ENCODE measurements at regions not wholly inside any gene's neighbourhood (a gene's known extent, or its start where the extent isn't known, plus 50 kb on each side); places are given as distances from the start of the nearest gene placed in this dataset.
"Not testable (repeated sequence)": the region's sequence is repeated elsewhere in the genome, so short reads cannot be mapped to it uniquely, and the experiment has no call there.

- H3K27me3 ChIP-seq (ENCODE audit: control insufficient read depth in 3 of 3, insufficient read depth in 3 of 3, low read depth in 1 of 3, low read length in 3 of 3), result no peaks in the 10 kb centered on the region
- H2AFZ ChIP-seq (ENCODE audit: low read length), result no peak overlapping the region
- no peak overlapping the region for H2BK15ac ChIP-seq (ENCODE audit: low read length)
- no peak overlapping the region for H2BK5ac ChIP-seq (ENCODE audit: low read length)
- peaks cover 2 to 5% of the 10 kb centered on the region in 2 donors for H3K9me3 ChIP-seq (replicated peaks in 1 of 2; ENCODE audit: control insufficient read depth in 2 of 2, insufficient read depth in 1 of 2, low read depth in 1 of 2, low read length in 2 of 2)
- H3K4me2 ChIP-seq (ENCODE audit: insufficient read depth, low read length, poor library complexity, severe bottlenecking), result no peak overlapping the region
- no peak overlapping the region for H4K91ac ChIP-seq (ENCODE audit: low read depth, low read length, poor library complexity)
- no peaks in the 10 kb centered on the region for H3K4me1 ChIP-seq (ENCODE audit: control insufficient read depth in 2 of 2, insufficient read depth in 1 of 2, low read depth in 1 of 2, low read length in 2 of 2)
- H3K18ac ChIP-seq (ENCODE audit: low read length), result no peak overlapping the region
- H2AK5ac ChIP-seq (ENCODE audit: low read depth, low read length), result no peak overlapping the region
- H3K79me1 ChIP-seq (ENCODE audit: low read depth, low read length), result no peaks in the 10 kb centered on the region
- H3K4ac ChIP-seq (ENCODE audit: low read length), result no peak overlapping the region
- no peaks in the 10 kb centered on the region for H3K36me3 ChIP-seq (replicated peaks in 1 of 2; ENCODE audit: control insufficient read depth in 2 of 2, insufficient read depth in 2 of 2, low read length in 2 of 2)
- H2BK12ac ChIP-seq (ENCODE audit: low read length), result no peak overlapping the region
- no peak for DNase-seq (ENCODE audit: low spot score)
- no CpG with 5 or more reads among the region's 2 CpGs for WGBS, 2 donors (ENCODE audit: extremely low coverage in 2 of 2, insufficient read length in 2 of 2, insufficient replicate concordance in 1 of 2)
- H4K8ac ChIP-seq (ENCODE audit: low read depth, low read length), result no peak overlapping the region
- no peak overlapping the region for H3K9ac ChIP-seq (ENCODE audit: low read depth, low read length, poor library complexity)
- H2BK120ac ChIP-seq (ENCODE audit: low read depth, low read length), result no peak overlapping the region
- no peak overlapping the region for H3K23ac ChIP-seq (ENCODE audit: low read depth, low read length, poor library complexity)
- H3K14ac ChIP-seq (ENCODE audit: low read length), result no peak overlapping the region
- H3K4me3 ChIP-seq (ENCODE audit: low read length in 2 of 2), result no peak overlapping the region
- H3K27ac ChIP-seq (replicated peaks; ENCODE audit: low read length), result no peak overlapping the region
These were observed 453.9 kb upstream of the DDX18 start for GRCh38 chr2:117360586-117360985.

- DNase-seq (ENCODE audit: low spot score), result no peak
- H3K23ac ChIP-seq (ENCODE audit: low read depth, low read length, poor library complexity), result no peak overlapping the region
- H3K18ac ChIP-seq (ENCODE audit: low read length), result no peak overlapping the region
- no peaks in the 10 kb centered on the region for H3K27me3 ChIP-seq (ENCODE audit: control insufficient read depth in 3 of 3, insufficient read depth in 3 of 3, low read depth in 1 of 3, low read length in 3 of 3)
- no peak overlapping the region for H2BK5ac ChIP-seq (ENCODE audit: low read length)
- no peaks in the 10 kb centered on the region for H3K4me1 ChIP-seq (ENCODE audit: control insufficient read depth in 2 of 2, insufficient read depth in 1 of 2, low read depth in 1 of 2, low read length in 2 of 2)
- H2AFZ ChIP-seq (ENCODE audit: low read length), result no peak overlapping the region
- no peak overlapping the region for H4K91ac ChIP-seq (ENCODE audit: low read depth, low read length, poor library complexity)
- H3K4me2 ChIP-seq (ENCODE audit: insufficient read depth, low read length, poor library complexity, severe bottlenecking), result no peak overlapping the region
- no peak overlapping the region for H4K8ac ChIP-seq (ENCODE audit: low read depth, low read length)
- no peaks in the 10 kb centered on the region for H3K79me1 ChIP-seq (ENCODE audit: low read depth, low read length)
- H2BK15ac ChIP-seq (ENCODE audit: low read length), result no peak overlapping the region
- H3K9me3 ChIP-seq (replicated peaks in 1 of 2; ENCODE audit: control insufficient read depth in 2 of 2, insufficient read depth in 1 of 2, low read depth in 1 of 2, low read length in 2 of 2), result no peaks in the 10 kb centered on the region
- no peak overlapping the region for H2AK5ac ChIP-seq (ENCODE audit: low read depth, low read length)
- no CpG with 5 or more reads among the region's 4 CpGs for WGBS, 2 donors (ENCODE audit: extremely low coverage in 2 of 2, insufficient read length in 2 of 2, insufficient replicate concordance in 1 of 2)
- H3K9ac ChIP-seq (ENCODE audit: low read depth, low read length, poor library complexity), result no peak overlapping the region
- H3K27ac ChIP-seq (replicated peaks; ENCODE audit: low read length), result no peak overlapping the region
- H3K36me3 ChIP-seq (replicated peaks in 1 of 2; ENCODE audit: control insufficient read depth in 2 of 2, insufficient read depth in 2 of 2, low read length in 2 of 2), result no peaks in the 10 kb centered on the region
- H2BK12ac ChIP-seq (ENCODE audit: low read length), result no peak overlapping the region
- H3K14ac ChIP-seq (ENCODE audit: low read length), result no peak overlapping the region
- H2BK120ac ChIP-seq (ENCODE audit: low read depth, low read length), result no peak overlapping the region
- no peak overlapping the region for H3K4ac ChIP-seq (ENCODE audit: low read length)
- H3K4me3 ChIP-seq (ENCODE audit: low read length in 2 of 2), result no peak overlapping the region
These were observed 435.8 kb upstream of the DDX18 start for GRCh38 chr2:117378653-117379052.

DNA sequence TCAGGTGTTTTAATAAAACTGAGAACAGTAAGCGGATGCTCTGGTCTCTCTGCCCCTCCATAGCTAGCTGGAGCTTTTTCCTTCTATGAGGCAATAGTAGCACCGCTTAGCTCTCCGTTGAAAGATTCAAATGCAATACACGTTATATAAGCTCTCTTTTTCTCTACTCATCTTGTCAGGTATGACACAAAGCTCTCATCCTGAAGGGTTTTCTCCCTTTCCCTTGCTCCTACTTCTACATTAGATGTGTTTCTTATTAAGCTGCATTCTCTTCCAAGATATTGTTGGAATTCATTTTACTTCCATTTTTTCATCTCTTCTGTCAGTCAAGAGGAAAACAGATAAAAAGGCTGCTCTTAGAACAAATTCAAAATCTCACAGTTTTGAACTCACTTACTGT lies 434.6 kb upstream of the DDX18 start:
- no peak overlapping the region for H3K4ac ChIP-seq (ENCODE audit: low read length)
- no peak for DNase-seq (ENCODE audit: low spot score)
- no peak overlapping the region for H3K4me3 ChIP-seq (ENCODE audit: low read length in 2 of 2)
- no peaks in the 10 kb centered on the region for H3K27me3 ChIP-seq (ENCODE audit: control insufficient read depth in 3 of 3, insufficient read depth in 3 of 3, low read depth in 1 of 3, low read length in 3 of 3)
- no peak overlapping the region for H3K4me2 ChIP-seq (ENCODE audit: insufficient read depth, low read length, poor library complexity, severe bottlenecking)
- no peak overlapping the region for H2BK12ac ChIP-seq (ENCODE audit: low read length)
- no peaks in the 10 kb centered on the region for H3K79me1 ChIP-seq (ENCODE audit: low read depth, low read length)
- no peaks in the 10 kb centered on the region for H3K4me1 ChIP-seq (ENCODE audit: control insufficient read depth in 2 of 2, insufficient read depth in 1 of 2, low read depth in 1 of 2, low read length in 2 of 2)
- no peak overlapping the region for H3K18ac ChIP-seq (ENCODE audit: low read length)
- H2AFZ ChIP-seq (ENCODE audit: low read length), result no peak overlapping the region
- no peak overlapping the region for H4K91ac ChIP-seq (ENCODE audit: low read depth, low read length, poor library complexity)
- H3K23ac ChIP-seq (ENCODE audit: low read depth, low read length, poor library complexity), result no peak overlapping the region
- no peak overlapping the region for H3K9ac ChIP-seq (ENCODE audit: low read depth, low read length, poor library complexity)
- H3K36me3 ChIP-seq (replicated peaks in 1 of 2; ENCODE audit: control insufficient read depth in 2 of 2, insufficient read depth in 2 of 2, low read length in 2 of 2), result no peaks in the 10 kb centered on the region
- no peak overlapping the region for H3K14ac ChIP-seq (ENCODE audit: low read length)
- no peaks in the 10 kb centered on the region for H3K9me3 ChIP-seq (replicated peaks in 1 of 2; ENCODE audit: control insufficient read depth in 2 of 2, insufficient read depth in 1 of 2, low read depth in 1 of 2, low read length in 2 of 2)
- H3K27ac ChIP-seq (replicated peaks; ENCODE audit: low read length), result no peak overlapping the region
- no peak overlapping the region for H2BK15ac ChIP-seq (ENCODE audit: low read length)
- WGBS, 2 donors (ENCODE audit: extremely low coverage in 2 of 2, insufficient read length in 2 of 2, insufficient replicate concordance in 1 of 2), result no CpG with 5 or more reads among the region's 4 CpGs
- no peak overlapping the region for H4K8ac ChIP-seq (ENCODE audit: low read depth, low read length)
- H2BK5ac ChIP-seq (ENCODE audit: low read length), result no peak overlapping the region
- no peak overlapping the region for H2BK120ac ChIP-seq (ENCODE audit: low read depth, low read length)
- no peak overlapping the region for H2AK5ac ChIP-seq (ENCODE audit: low read depth, low read length)

- not testable (repeated sequence) for H3K36me3 ChIP-seq (replicated peaks in 1 of 2; ENCODE audit: control insufficient read depth in 2 of 2, insufficient read depth in 2 of 2, low read length in 2 of 2); H4K8ac ChIP-seq (ENCODE audit: low read depth, low read length); H3K27ac ChIP-seq (replicated peaks; ENCODE audit: low read length); H3K4me2 ChIP-seq (ENCODE audit: insufficient read depth, low read length, poor library complexity, severe bottlenecking); H2BK15ac ChIP-seq (ENCODE audit: low read length); H2BK12ac ChIP-seq (ENCODE audit: low read length); H3K4me3 ChIP-seq (ENCODE audit: low read length in 2 of 2); H3K23ac ChIP-seq (ENCODE audit: low read depth, low read length, poor library complexity); H3K27me3 ChIP-seq (ENCODE audit: control insufficient read depth in 3 of 3, insufficient read depth in 3 of 3, low read depth in 1 of 3, low read length in 3 of 3); H3K79me1 ChIP-seq (ENCODE audit: low read depth, low read length); H3K4me1 ChIP-seq (ENCODE audit: control insufficient read depth in 2 of 2, insufficient read depth in 1 of 2, low read depth in 1 of 2, low read length in 2 of 2); H4K91ac ChIP-seq (ENCODE audit: low read depth, low read length, poor library complexity); H2BK5ac ChIP-seq (ENCODE audit: low read length); H2BK120ac ChIP-seq (ENCODE audit: low read depth, low read length); H3K14ac ChIP-seq (ENCODE audit: low read length); DNase-seq (ENCODE audit: low spot score); H2AFZ ChIP-seq (ENCODE audit: low read length); H3K9ac ChIP-seq (ENCODE audit: low read depth, low read length, poor library complexity); H2AK5ac ChIP-seq (ENCODE audit: low read depth, low read length); H3K4ac ChIP-seq (ENCODE audit: low read length); H3K9me3 ChIP-seq (replicated peaks in 1 of 2; ENCODE audit: control insufficient read depth in 2 of 2, insufficient read depth in 1 of 2, low read depth in 1 of 2, low read length in 2 of 2); H3K18ac ChIP-seq (ENCODE audit: low read length)
- WGBS, 2 donors (ENCODE audit: extremely low coverage in 2 of 2, insufficient read length in 2 of 2, insufficient replicate concordance in 1 of 2), result no CpG with 5 or more reads among the region's 12 CpGs
These were observed 430.5 kb upstream of the DDX18 start for GRCh38 chr2:117383997-117384396.

Data from neuronal stem cell (in vitro differentiated cells).